NCI-H1694 treated with DMSO at 0.1 percent for 48 hours (cell line): ENCODE measurements at regions not wholly inside any gene's neighbourhood (a gene's known extent, or its start where the extent isn't known, plus 50 kb on each side); places are given as distances from the start of the nearest gene placed in this dataset.
"Not testable (repeated sequence)": the region's sequence is repeated elsewhere in the genome, so short reads cannot be mapped to it uniquely, and the experiment has no call there.

Experiments
- DNase-seq: peaks from one replicate; lab custom pipeline; 2025; lab: John Stamatoyannopoulos, UW

DNA sequence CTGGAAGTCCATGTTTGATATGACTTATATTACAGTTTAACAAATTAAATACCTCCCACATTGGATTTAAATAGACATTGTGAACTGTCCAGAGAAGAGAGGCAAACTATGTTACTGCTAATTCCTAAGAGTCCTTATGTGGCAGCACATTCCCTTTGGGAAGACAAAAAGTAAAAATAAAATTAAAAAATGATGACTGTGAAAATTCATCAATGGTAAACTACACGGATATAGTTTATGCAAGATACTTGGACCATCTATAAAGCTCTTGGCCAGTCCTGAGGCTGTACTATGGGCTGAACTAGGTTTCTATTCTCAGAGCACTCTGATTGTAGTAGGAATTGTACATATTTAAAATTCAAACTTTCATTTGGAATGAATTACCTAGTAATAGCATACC is 206.4 kb downstream of the LRRK2 start:
- no peak for DNase-seq

DNA sequence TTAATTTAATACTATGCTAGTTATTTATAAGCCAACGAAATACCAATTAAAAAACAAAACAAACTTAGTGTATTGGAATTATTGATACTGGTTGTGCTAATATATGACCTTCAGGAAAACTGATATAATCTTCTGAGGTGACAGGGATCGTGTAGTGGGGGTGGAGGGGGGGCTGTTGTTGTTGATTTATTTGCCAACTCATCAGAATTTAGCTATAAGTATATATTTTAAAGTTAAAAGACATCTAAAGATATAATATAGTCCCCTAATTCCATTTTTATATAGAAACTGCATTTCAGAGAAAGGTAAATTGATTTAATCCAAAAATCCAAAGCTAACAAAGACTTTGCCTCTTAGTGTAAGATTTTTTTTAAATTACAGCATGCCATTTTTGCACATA is 210.5 kb downstream of the LRRK2 start:
- DNase-seq: no peak

DNA sequence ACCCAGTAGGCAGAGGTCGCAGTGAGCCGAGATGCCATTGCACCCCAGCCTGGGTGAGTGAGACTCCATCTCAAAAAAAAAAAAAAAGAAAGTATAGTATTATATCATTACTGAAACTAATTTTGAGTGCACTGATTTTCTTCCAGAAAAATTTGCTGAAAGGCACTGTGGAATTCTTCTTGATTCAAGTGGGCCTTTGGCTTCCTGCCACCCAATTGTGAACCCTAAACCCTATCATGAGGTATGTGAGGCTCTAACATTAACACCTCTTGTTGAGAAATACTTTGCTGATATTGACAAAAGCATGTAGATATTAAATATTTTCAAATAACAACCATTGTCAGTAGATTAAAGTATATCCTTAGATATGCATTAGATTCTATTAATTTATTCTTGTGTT is 211.2 kb downstream of the LRRK2 start:
- no peak for DNase-seq

DNA sequence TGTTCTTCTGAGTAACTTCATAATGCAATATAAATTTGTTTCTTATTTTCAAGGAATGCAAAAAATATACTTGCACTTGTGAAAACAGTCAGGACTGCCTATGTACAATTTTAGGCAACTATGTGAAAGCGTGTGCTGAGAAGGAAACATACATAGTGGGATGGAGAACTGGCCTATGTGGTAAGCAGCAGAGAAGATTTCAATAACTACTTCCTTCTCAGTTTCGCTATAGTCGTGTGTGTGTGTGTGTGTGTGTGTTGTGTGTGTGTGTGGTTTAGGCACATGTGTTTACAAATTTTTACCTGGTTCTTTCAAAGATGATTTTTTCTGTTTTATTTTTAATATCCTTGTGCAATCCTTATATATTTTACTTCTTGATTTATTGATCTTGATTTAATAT is 211.8 kb downstream of the LRRK2 start:
- no peak for DNase-seq

DNA sequence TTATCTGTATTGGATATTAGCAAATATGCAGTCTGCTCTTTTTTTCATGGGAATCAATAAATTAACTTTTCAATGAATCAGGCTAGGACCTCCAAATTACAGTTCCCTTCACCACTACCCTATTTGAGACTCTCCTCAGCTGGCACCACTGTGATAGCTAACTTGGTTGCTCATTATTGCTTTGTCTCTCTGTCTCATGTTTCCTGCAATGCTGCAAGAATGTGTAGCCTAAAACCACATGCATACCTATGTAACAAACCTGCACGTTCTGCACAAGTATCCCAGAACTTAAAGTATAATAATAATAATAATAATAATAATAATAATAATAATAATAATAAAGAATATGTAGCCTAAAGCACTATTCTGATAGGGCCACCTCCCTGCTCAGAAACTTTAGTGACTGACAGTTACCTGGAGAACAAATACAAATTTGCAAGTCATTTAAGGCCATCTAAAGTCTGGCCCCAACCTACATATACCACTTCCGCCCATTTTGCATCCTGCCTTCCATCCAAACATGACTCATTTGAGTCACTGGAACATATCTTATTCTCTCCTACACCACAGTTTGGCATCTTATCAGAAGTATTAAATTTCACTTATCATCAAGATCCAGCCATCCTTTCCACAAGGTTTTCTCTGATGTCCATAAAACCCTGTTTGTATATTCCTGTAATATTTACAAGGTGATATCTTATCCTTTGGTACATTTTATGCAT is 215.1 kb downstream of the LRRK2 start:
- no peak for DNase-seq

DNA sequence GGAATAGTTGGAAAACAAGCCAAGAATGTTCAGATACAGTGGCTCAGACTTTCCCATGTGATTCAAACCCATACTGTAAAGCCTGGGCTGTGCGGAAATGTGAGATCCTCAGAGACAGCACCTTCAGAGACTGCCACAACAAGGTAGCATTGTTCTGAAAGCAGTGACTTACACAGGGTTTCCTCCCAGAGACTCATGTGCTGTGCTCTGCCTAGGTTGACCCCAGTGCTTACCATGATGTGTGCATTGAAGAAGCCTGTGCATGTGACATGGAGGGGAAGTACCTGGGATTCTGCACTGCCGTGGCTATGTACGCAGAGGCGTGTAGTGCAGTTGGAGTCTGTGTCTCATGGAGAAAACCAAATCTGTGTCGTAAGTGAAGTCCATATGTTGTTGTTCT is 219.4 kb downstream of the LRRK2 start:
- DNase-seq: no peak

DNA sequence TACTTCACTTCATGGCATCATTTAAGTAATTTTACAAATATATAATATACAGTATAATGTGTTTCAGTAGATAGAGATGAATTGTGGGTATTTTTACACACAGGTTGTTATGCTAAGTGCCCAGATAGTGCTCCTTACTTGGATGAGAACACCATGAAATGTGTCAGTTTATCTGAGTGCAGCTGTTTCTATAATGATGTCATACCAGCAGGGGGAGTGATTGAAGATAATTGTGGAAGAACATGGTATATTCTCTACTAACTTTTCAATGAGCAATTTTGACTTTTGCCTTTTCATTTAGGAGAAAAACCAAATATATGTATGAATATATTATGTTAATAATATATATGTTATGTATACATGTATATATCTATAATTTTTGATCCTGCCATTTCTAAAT is 221.6 kb downstream of the LRRK2 start:
- no peak for DNase-seq

DNA sequence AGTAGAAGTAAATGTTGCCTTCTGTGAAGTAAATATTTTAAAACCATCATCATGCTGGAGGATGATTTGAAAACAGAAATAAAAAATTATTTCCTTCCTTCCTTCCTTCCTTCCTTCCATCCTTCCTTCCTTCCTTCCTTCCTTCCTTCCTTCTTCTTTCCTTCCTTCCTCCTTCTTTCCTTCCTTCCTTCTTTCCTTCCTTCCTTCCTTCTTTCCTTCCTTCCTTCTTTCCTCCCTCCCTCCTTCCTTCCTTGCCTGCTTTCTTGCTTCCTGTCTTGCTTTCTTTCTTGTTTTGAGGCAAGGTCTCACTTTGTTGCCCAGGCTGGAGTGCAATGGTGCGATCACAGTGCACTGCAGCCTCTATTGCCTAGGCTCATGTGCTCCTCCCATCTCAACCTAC is 223.7 kb downstream of the LRRK2 start:
- DNase-seq: not testable (repeated sequence)

DNA sequence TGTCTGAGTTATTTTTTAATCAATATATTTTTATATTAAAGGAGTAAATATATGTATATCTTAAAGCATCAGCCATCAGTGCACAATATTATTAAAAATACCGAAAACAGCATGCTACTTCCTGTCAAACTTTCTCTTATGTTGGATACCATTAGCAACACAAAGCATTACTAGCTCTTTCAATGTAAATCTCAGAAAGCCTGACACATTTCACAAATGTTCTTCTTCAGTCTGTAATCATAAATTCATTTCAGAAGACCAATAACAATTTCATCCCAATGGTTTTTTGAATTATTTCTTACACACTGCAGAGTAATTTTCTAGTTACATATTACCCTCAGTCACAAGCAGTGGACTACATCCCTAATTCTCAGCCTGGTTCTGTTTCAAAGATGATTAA is 226.9 kb downstream of the LRRK2 start:
- DNase-seq: no peak

DNA sequence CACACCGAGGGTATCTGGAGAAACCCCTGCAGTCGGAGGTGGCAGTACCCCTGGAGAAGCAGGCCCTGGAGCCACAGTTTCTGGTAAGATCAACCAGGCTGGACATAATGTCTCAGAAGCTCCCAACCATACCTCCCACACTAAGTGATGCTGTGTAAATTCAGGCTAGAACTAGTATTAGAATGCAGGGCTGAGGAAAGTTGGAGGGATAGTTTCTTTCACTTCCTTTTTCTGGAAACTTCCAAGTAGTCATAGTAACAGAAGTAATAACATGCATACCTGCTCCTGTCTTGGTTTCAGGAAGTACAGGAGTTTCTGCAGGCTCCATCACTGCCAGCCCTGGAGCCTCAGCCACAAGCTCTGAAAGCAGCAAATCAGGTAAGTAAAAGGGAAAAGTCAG is 228.1 kb upstream of the CNTN1 start:
- no peak for DNase-seq

DNA sequence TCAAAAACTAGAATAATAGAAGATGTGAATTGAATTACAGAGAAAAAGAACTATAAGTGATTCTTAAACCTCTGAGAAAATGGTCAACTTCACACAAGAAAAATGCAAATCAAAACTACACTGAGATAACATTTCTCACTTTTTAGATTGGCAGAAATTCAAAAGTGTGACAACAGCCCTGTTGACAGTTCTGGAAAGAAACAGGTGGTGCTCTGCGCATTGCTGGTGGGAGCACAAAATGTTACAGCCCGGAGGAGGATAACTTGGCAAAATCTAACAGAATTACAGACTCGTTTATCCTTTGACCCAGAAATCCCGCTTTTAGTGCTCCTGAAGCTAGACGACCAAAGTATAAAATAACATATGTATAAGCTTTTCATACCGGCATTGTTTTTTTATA is 222.5 kb upstream of the CNTN1 start:
- DNase-seq: peak; percentile 63

DNA sequence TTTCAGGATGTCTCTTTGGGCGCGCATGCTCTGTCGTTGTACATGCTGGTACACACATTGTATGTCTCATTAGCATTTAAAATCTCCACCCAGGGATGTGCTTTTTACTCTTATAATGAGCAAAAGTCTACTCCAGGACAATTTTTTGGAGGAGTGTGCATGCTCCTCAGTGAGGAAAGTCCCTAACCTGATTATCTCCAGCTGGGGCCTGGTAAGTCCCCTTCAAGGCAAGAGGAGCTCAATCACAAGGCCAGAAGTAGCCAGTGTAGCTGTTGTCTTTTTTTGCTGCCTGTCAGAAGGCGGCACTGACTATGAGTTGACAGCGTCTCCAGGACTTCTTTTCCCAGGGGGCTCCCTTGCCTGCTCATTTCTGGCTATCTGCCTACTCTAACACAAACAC is 218.3 kb upstream of the CNTN1 start:
- peak; percentile 7 for DNase-seq

DNA sequence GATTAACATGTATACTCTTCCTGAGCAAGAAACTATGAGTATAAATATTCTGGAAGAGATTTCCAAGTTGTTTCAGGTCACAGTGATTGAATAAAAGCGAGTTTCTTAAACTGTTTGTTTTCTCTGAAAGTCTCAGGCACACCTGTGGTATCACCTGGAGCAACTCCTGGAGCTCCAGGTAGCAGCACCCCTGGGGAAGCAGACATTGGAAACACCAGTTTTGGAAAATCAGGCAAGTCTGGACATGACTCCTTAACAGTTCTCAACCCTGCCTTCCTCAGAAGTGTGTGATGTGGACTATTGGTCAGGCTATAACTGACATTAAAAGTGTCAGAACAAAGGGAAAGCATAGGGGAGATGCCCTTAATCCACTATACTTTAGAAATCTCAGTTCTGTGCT is 217.6 kb upstream of the CNTN1 start:
- DNase-seq: no peak

DNA sequence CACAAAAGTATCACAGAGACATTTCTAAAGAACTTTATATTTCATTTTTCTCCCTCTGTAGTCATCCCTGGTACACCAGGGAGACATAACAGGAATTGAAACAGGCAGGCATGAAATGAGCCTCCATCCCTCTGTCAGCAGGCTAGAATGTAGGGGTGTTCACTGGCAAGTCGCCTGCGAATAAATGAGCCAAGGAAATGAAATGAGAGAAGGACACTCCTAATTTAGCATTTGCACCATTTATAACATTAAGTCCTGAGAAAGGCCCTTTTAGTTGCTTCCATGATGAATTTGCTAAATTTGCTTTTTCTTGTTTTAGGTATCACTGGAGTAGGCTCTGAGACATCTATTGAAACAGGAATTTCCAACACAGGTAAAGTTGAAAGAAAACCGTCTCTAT is 192.4 kb upstream of the CNTN1 start:
- no peak for DNase-seq

DNA sequence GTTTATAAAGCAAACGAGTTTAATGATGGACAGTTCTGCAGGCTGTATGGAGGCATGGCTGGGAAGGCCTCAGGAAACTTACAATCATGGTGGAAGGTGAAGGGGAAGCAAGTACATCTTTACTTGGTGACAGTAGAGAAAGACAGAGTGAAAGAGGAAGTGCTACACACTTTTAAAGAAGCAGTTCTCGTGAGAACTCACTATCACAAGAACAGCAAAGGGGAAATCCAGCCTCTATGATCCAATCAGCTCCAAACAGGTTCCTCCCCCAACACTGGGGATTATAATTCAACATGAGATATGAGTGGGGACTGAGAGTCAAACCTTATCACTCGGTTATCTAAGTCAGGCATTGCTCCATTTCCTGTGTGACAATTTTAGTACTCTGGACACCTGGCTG is 189.9 kb upstream of the CNTN1 start:
- no peak for DNase-seq

DNA sequence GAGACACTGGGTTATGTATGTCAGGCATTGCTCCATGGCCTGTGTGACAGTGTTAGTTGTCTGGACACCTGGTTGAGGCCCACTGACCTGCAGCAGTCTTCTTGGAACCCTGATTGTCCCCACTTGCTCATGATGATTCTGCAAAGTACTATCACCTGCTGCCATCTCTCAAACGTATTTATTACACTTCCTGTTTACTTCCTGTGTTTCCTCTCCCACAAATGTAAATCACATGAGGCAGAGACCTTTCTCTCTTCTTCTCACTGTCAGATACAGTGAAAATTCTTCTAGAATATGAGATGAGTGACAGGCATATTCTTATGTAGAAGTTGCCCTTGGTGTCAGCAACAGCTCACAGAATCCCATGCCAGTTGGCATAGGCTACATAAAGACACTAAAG is 186.9 kb upstream of the CNTN1 start:
- no peak for DNase-seq

DNA sequence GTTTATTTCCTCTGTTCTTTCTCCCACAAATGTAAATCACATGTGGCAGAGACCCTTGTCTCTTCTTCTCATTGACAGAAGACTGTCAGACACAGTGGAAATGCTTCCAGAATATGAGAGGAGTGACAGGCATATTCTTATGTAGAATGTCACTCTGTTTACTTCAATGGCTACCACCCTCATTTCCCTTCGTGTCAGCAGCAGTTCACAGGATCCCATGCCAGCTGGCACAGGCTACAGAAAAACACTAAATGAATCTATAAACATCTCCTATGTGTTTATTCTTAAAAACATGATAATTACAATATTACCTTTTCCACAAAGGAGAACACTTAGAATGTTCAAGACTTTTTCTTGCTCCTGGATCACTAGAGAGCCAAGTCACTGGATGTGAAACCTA is 183.8 kb upstream of the CNTN1 start:
- DNase-seq: no peak

DNA sequence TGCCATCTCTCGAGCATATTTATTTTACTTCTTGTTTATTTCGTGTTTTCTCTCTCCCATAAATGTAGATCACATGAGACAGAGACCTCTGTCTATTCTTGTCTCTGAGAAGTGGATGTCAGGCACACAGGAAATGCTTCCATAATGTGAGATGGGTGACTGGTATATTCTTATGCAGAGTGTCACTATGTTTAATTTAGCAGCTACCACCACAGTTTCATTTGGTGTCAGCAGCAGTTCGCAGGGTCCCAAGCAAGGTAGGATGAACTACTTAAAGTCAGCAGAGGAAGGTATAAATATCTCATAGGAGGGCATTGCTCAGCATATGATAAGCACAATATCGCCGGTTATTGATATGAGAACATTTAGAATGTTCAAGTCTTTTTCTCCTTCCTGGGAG is 180.9 kb upstream of the CNTN1 start:
- DNase-seq: no peak

DNA sequence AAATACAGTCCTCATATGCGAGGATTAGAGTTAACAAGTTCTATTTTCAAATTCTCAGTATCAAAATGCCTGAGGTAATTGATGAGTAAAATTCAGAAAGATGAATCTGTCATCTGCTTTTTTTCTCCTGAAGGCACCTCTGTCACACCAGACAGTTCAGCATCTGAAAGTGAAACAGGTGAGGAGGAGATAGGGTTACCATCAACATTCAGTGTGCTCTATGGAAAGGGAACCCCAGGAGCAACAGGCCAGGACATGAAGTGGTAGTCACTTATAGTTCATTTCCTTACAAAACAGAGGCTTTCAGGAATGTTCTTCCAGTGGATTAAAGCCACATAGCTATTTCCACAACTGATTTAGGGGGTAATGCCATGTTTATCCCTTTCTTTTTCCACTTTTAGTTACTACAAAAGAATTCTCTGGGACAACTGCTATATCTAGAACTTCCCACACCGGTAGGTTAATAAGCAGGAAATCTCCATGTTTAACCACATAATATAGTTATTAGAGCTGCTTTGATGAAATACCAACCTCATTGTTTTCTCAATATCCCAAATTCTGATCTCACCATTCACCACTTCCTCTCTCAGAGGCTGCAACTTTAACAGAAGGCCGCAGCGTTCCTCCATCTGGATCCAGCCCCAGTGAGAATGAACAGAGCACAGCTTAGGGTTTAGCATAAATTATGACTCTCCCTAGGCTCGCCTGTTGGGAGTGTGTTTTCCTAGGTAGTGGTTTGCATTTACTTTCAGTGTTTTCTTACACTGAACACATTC is 177.0 kb upstream of the CNTN1 start:
- DNase-seq: no peak

DNA sequence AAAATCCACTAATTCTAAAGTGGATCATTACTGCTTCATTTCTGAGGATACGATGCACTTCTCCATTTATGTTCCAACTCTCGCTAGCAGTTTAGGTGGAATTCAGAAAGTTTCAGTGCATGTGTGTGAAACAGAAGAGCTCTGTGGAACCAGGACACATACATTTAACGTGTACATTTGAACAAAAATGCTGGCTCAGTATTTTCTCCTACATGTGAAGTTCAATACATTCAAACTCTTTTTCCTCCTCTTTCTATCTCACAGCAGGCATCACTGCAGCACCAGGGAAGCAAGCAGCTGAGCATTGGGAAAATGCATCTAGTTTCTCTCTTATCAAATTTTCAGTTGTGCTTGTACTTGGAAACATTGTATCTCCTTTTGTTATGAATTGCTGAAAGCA is 169.4 kb upstream of the CNTN1 start:
- DNase-seq: no peak

DNA sequence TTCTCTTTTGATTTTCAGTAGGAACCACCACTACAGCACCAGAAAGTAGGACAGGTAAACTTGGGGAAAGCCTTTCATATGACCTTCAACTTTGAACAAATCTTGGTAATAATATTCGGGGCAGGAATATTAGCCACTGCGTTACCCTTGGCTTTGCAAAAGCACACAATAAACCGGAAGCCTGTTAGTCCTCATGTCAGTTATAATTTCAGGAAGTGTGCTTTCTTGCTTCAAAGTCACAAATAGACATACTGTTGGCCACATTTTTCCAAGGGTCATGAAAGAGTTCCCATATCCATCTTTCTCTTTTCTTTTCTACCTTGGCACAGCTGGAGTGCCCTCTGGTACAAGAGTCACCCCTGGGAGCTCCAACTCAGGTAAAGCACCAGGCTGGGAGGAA is 167.2 kb upstream of the CNTN1 start:
- no peak for DNase-seq

DNA sequence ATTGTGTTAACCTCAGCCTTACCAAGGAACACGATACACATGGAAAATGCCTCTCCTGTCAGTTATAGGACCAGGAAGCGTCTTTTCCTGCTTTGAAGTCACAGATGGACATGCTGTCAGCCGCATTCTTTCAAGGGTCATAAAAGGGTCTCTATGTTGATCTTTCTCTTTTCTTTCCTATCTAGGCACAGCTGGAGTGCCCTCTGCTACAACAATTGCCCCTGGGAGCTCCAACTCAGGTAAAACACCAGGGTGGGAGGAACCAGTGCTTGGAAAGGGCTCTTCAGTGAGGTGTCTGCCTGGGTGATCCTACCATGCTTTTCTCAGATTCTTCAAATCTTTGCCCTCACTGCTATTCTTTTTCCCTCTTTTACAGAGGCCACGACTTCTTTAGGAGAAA is 157.4 kb upstream of the CNTN1 start:
- DNase-seq: no peak

DNA sequence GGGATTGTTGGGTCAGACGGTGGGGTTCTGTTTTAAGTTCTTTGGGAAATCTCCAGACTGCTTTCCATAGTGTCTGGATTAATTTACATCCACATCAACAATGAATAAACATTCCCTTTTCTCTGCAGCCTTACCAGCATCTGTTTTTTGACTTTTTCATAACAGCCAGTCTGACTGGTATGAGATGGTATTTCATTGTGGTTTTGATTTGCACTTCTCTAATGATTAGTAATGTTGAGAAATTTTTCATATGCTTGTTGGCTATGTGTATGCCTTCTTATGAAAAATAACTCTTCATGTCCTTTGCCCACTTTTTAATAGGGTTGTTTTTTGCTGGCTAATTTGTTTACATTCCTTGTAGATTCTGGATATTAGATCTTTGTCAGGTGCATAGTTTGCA is 140.8 kb upstream of the CNTN1 start:
- no peak for DNase-seq

DNA sequence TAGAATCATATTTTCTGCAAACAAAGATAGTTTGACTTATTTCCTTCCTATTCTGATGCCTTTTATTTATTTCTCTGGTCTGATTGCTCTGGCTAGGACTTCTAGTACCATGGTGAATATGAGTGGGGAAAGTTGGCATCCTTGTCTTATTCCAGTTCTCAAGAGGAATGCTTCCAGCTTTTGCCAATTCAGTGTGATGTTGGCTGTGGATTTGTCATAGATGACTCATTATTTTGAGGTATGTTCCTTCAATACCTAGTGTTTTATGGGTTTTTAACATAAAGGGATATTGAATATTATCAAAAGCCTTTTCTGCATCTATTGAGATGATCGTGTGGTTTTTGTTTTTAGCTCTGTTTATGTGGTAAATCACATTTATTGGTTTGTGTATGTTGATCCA is 139.4 kb upstream of the CNTN1 start:
- no peak for DNase-seq
